NCI-H748 (cell line): ENCODE measurements at regions not wholly inside any gene's neighbourhood (a gene's known extent, or its start where the extent isn't known, plus 50 kb on each side); places are given as distances from the start of the nearest gene placed in this dataset.

ENCODE experiments used
- DNase-seq: peaks from one replicate; lab custom pipeline; 2025; ENCODE audit not compliant: unreplicated experiment; lab: John Stamatoyannopoulos, UW

- DNase-seq: no peak
Measured at GRCh38 chr20:40238511-40238910, 450.5 kb downstream of the MAFB start.

DNA sequence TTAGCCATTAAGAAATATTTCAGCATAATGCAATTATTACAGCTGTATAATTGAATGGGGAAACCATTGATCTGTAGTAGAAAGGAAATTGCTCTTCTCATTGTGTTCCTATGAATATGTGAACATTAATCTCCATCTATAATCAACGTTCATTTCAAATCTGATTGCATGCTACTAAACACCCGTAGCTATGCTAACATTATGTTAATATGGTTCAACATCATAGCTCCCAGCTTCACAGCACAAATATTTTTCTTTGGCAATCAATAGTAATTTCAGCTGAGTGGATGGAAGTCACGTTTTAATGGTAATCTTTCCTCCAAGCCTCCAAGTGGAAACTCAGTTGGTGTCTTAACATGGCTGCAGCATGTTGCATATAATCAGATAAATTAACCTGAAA, 454.4 kb downstream of the MAFB start:
- DNase-seq: no peak

DNA sequence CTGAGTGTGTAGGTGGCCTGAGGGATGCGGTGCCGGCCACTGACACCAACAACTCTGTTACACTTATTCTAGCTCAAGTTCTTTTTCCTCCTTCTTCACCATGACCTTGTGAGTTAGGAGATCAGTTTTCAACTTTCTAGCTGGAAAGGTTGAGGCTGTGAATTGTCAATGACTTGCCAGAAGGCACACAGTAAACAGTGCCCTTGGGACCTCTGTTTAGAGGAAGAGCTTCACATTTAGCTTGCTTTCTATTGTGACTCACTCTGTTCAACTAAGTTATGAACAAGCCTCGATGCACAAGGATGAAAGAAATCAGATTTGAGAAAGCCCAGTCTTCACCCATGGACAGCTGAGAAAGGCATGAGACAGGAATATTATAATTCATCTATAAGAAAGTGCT, 455.6 kb downstream of the MAFB start:
- DNase-seq: no peak

DNA sequence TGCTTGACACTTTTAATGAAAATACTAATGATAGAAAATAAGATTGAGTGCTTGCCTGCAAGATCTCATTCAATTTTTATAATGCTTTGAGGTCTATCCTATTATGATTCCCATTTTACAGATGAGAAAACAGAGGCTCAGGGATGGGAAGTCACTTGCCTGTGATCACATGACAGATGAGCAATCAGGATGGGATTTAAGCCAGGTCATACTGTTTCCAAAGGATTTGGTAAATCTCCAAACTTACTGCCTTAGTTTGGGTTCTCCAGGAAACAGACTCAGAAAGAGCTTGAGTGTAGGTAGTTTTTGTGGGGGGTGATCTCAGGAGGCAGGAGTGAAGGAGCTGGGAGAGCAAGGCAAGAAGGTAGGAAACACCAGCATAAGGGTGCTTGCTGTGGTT, 456.3 kb downstream of the MAFB start:
- no peak for DNase-seq

GRCh38 chr20:40232273-40232672, 456.8 kb downstream of the MAFB start:
- no peak for DNase-seq

- no peak for DNase-seq
Measured at GRCh38 chr20:40230486-40230885, 458.6 kb downstream of the MAFB start.

- DNase-seq: no peak
Measured at GRCh38 chr20:40225596-40225995, 463.4 kb downstream of the MAFB start.

DNA sequence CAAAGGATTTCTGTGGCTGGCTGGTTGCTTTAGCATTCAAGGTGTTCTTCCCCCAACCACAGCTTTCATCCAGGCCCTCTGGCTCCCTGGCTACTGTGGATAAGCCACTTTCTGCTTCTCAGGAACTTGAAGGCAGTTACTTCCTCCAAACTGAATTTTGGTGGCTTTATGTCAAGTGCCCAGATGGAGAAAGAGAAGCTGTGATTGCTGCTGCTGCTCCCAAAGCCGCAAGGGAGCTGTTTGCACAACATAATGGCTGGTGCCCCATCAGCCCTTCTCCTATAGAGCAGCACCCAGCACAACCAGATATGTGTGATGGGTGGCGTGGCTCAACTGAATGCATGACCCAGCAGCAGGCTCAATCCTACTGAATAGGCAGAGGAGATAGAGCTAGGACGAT, 465.2 kb downstream of the MAFB start:
- DNase-seq: no peak

GRCh38 chr20:40218971-40219370, 470.1 kb downstream of the MAFB start:
- DNase-seq: no peak

- DNase-seq: no peak
Measured at GRCh38 chr20:40218316-40218969, 470.6 kb downstream of the MAFB start.

DNA sequence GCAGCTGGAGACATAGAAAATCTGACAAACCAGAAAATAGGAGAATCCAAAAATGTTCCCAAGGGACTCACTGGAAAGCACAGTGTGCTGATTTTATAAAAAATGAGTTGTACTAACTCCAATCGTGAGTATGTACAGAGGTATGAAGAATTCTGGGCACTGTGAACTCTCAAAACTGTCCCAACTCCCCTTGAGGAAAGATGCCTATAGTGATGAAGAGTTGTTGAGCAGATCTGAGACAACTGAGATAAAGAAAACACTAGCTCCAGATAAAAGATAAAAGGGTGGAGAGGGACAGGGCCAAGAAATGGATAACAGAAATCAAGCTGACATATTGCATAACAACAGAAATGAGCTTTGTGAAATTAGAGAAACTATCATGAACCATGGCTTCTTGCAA, 481.4 kb downstream of the MAFB start:
- DNase-seq: no peak

GRCh38 chr20:40205971-40206370, 483.1 kb downstream of the MAFB start:
- no peak for DNase-seq

DNA sequence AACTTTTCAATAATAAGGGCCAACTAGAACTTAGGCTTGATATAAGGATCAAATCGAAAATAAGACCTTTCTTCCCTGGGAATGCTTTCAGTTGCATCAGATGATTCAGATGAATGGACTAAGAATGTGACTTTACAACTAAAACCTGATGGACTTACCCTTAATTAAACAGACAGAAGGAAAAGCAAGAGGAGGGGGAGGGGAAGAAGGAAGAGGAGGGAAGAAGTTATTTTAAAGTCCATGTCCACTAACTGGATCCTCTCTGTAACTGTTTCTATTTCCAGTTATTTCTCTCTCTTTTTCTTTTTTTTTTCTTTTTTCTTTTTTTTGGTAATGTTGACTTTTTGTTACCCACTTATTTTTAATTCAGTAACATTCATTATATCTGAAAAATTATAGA, 486.0 kb downstream of the MAFB start:
- no peak for DNase-seq

- DNase-seq: no peak
Measured at GRCh38 chr20:40197691-40198090, 491.3 kb downstream of the MAFB start.

GRCh38 chr20:40196846-40197436, 492.1 kb downstream of the MAFB start:
- DNase-seq: no peak

DNA sequence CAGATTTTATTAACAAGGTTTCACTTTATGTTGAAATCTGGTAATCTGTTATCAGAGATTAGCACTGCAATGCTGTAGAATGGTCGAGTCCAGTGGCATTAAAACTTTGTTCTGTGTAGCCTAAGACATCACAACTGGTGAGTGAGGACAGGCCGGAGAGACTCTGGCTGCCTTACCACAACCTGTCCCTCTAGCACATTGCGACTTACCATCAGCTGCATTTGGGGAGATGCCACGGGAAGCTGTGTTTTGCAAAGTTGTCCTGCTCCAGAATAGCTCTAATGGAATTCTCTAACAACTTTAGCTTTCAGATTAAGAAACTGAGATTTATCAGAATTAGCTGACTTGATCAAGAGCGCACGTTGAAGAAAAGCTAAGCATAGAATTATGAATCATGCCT, 493.3 kb downstream of the MAFB start:
- DNase-seq: no peak

DNA sequence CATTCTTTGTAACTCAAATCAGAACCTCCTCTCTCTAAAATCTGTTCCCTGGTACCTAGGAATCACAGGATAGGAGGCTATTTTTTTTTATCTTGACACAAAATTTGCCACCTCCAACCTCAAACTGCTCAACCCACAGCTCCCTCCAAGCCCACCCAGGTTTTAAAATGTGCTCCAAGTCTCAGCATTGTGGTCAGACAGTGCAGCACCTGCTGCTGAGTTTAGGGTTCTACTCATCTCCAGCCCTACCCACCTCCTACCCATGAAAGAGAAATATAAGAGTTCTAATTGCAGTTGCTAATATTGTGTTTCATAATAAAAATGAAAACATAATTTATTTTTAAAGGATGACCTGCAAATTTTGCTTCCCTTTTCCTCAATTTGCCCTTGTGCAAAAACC, 496.5 kb downstream of the MAFB start:
- DNase-seq: no peak

GRCh38 chr20:40192081-40192480, 497.0 kb downstream of the MAFB start:
- DNase-seq: no peak

DNA sequence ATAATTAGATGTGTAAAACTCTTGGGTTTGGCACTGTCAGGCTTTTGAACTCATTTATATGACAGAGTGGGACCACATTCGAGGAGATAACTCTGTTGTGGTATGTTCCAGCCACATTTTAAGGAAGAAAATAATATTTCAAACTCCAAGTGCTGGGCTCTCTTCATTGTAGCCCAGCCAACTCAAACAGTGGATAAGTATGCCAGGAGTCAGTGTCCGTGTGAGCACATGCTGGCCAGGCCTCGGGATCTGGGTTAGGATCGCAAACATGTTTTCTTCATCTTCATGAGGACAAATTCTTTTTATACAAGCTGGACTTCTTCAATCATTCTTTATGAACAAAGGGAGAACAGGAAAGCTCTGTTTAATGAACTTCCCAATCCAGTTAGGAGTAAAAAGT, 497.5 kb downstream of the MAFB start:
- DNase-seq: no peak

DNA sequence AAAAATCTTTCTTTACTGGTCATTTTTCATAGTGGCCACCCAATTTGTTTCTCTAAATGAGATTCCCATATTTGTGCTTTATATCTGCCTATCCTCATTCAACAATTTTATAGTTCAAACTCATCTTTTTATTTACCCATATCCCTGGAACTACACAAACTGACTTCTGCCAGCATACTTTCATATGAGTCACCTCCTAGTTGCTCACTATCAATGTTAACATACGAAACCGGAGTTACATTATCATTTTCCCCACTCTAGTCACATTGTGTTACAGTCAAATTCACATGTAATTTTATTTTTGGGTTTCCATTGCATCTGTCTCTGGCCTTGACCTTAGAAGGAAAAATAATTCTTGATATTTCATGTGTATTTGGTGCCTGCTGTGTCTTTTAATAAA, 499.4 kb downstream of the MAFB start:
- no peak for DNase-seq

- no peak for DNase-seq
Measured at GRCh38 chr20:40188319-40188718, 500.7 kb downstream of the MAFB start.

- no peak for DNase-seq
Measured at GRCh38 chr20:40186826-40187225, 502.2 kb downstream of the MAFB start.

- DNase-seq: no peak
Measured at GRCh38 chr20:40181676-40182075, 507.4 kb downstream of the MAFB start.
